Nephron progenitor cell (in vitro differentiated cells): ENCODE measurements at regions not wholly inside any gene's neighbourhood (a gene's known extent, or its start where the extent isn't known, plus 50 kb on each side); places are given as distances from the start of the nearest gene placed in this dataset.

Experiments used
- DNase-seq: peaks from one replicate; pipeline ENCODE4 v3.0.0; 2021
- H3K27ac Mint-ChIP-seq: 2 replicates; pipeline ENCODE4 v1.8.0; 2021; ENCODE audit warnings: mild to moderate bottlenecking, moderate library complexity, mixed read lengths
- H3K27me3 Mint-ChIP-seq: 2 replicates; pipeline ENCODE4 v1.8.0; 2021; ENCODE audit warnings: mild to moderate bottlenecking, low read depth, mixed read lengths; ENCODE audit not compliant: poor library complexity
- H3K36me3 Mint-ChIP-seq: 2 replicates; pipeline ENCODE4 v1.8.0; 2021; ENCODE audit warnings: low read depth, mixed read lengths
- H3K4me1 Mint-ChIP-seq: 2 replicates; pipeline ENCODE4 v1.8.0; 2021; ENCODE audit warnings: mixed read lengths
- H3K4me3 Mint-ChIP-seq: 2 replicates; pipeline ENCODE4 v1.8.0; 2021; ENCODE audit warnings: mild to moderate bottlenecking, moderate library complexity, mixed read lengths
- H3K9me3 Mint-ChIP-seq: 2 replicates; pipeline ENCODE4 v1.8.0; 2021; ENCODE audit warnings: mild to moderate bottlenecking, moderate library complexity, mixed read lengths
- TF ChIP-seq, protein P1 (sequence below): fragments of 200-600 bp; sonication (generic); IDR thresholded peaks from 2 replicates; pipeline ENCODE4 v1.5.0; 2021; ENCODE audit warnings: antibody characterized with exemption

DNA sequence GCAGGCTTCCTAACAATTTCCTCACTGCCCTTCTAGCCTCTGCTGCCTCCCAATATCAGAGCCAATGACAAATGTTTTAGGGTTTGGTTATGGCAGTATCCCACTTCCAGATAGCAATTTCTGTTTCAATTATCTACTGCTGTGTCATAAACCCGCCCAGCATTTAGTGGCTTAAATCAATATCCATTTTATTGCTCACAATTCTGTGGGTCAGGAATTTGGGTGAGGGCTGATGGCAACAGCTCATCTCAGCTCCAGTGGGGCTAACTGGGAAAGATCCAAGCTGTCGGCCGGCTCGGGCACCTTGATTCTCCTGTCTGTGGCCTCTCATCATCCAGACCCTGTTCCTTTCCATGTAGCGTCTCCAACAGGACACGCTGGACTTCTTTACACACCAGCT is 85.3 kb upstream of the GOLGA8J start:
- no peaks in the 10 kb centered on the region for H3K36me3 Mint-ChIP-seq
- H3K9me3 Mint-ChIP-seq, result peaks cover 11% of the 10 kb centered on the region
- no peak overlapping the region for H3K27ac Mint-ChIP-seq
- no peak overlapping the region for H3K4me3 Mint-ChIP-seq
- H3K27me3 Mint-ChIP-seq, result peaks cover 3% of the 10 kb centered on the region
- DNase-seq, result no peak
- TF ChIP-seq, protein P1, sequence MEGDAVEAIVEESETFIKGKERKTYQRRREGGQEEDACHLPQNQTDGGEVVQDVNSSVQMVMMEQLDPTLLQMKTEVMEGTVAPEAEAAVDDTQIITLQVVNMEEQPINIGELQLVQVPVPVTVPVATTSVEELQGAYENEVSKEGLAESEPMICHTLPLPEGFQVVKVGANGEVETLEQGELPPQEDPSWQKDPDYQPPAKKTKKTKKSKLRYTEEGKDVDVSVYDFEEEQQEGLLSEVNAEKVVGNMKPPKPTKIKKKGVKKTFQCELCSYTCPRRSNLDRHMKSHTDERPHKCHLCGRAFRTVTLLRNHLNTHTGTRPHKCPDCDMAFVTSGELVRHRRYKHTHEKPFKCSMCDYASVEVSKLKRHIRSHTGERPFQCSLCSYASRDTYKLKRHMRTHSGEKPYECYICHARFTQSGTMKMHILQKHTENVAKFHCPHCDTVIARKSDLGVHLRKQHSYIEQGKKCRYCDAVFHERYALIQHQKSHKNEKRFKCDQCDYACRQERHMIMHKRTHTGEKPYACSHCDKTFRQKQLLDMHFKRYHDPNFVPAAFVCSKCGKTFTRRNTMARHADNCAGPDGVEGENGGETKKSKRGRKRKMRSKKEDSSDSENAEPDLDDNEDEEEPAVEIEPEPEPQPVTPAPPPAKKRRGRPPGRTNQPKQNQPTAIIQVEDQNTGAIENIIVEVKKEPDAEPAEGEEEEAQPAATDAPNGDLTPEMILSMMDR, result no peak
- H3K4me1 Mint-ChIP-seq, result no peaks in the 10 kb centered on the region

DNA sequence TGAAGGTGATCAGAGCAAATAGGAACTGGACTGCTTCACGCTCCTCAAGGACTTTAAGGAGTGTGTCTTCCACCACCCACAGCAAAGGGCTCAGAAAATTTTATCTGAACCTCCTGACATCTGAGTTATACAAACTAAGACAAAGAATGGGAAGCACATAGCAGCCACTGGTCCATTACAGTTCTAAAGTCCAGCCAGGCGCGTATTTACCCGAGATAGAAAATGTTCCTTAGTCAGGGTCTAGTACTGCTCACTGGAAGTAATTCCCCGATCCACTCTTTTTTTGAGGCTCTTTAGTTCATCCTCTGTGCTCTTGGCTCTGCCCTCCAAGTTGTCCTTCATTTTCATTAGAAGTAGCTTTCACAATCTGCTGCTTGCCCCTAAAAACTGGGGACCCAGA is 88.5 kb upstream of the GOLGA8J start:
- peaks cover 3% of the 10 kb centered on the region for H3K27me3 Mint-ChIP-seq
- H3K4me3 Mint-ChIP-seq, result no peak overlapping the region
- no peak for DNase-seq
- peaks cover 5% of the 10 kb centered on the region for H3K4me1 Mint-ChIP-seq
- TF ChIP-seq, protein P1, result no peak
- H3K36me3 Mint-ChIP-seq, result no peaks in the 10 kb centered on the region
- no peak overlapping the region for H3K27ac Mint-ChIP-seq
- H3K9me3 Mint-ChIP-seq, result no peaks in the 10 kb centered on the region

DNA sequence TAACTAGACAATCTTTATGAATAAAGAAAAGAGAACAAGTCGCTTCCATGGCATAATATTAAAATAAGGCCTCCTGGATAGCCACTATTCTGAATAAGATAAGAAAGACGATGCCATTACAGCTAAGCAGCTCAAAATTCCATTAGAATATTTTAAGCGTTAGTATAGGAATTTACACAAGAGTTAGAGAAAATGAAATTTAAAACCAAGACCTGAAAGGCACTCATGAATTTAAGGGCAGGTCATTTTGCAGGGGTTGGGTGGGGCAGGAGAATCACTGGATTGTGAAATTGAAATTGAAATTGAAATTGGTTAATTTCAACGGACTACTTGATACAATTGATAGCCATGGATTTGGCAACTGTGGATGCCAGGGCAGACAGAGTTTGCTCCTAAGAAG is 91.8 kb upstream of the GOLGA8J start:
- DNase-seq, result no peak
- Mint-ChIP-seq H3K4me1 (peaks cover 5% of the 10 kb centered on the region), H3K4me3 (no peak overlapping the region), H3K27me3 (peaks cover 12% of the 10 kb centered on the region), H3K27ac (no peak overlapping the region), H3K36me3 (no peaks in the 10 kb centered on the region), H3K9me3 (no peaks in the 10 kb centered on the region)
- TF ChIP-seq, protein P1, result no peak

DNA sequence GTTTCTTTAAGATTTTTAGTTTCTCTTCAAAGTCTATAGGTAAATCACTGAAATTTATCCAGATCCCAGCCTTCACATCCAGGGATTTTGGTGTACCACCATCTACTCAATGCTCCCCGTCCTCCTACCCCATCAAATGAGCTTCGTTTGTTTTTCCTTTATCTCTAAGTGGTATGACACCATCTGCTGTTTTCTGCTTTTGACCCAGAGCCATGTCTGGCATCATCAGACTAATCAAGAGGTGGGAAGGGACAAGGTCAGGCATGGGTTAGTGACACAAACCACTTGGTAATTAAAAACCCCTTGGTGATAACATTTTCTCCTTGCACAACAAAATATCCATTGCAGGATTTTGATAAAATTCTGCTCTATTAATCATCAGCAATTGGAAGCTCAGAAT is 92.7 kb upstream of the GOLGA8J start:
- peaks cover 5% of the 10 kb centered on the region for H3K4me1 Mint-ChIP-seq
- peaks cover 19% of the 10 kb centered on the region for H3K27me3 Mint-ChIP-seq
- H3K9me3 Mint-ChIP-seq, result no peaks in the 10 kb centered on the region
- no peaks in the 10 kb centered on the region for H3K36me3 Mint-ChIP-seq
- TF ChIP-seq, protein P1, result no peak
- no peak overlapping the region for H3K27ac Mint-ChIP-seq
- no peak overlapping the region for H3K4me3 Mint-ChIP-seq
- DNase-seq, result no peak

DNA sequence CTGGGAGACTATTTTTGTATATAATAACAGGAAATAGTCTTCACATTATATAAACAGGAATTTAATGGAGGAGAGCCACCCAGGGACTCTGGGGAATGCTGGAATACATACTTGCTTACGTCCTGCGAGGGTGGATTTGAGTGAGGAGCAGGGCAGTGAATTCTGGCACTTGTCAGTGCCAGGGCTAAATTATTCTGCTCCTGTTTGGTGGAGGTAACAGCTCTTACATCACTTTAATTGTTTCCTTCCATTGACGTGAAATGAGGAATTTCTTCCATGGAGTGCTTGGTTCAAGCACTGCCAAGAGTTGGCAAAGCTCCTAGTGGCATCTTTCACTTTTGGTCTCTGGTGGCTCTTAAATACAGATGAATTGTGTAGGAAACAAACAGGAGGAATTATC is 94.1 kb upstream of the GOLGA8J start:
- H3K27ac Mint-ChIP-seq, result no peak overlapping the region
- H3K27me3 Mint-ChIP-seq, result peaks cover 24% of the 10 kb centered on the region
- DNase-seq, result no peak
- peaks cover 5% of the 10 kb centered on the region for H3K4me1 Mint-ChIP-seq
- no peak overlapping the region for H3K4me3 Mint-ChIP-seq
- no peaks in the 10 kb centered on the region for H3K9me3 Mint-ChIP-seq
- TF ChIP-seq, protein P1, result no peak
- H3K36me3 Mint-ChIP-seq, result no peaks in the 10 kb centered on the region

DNA sequence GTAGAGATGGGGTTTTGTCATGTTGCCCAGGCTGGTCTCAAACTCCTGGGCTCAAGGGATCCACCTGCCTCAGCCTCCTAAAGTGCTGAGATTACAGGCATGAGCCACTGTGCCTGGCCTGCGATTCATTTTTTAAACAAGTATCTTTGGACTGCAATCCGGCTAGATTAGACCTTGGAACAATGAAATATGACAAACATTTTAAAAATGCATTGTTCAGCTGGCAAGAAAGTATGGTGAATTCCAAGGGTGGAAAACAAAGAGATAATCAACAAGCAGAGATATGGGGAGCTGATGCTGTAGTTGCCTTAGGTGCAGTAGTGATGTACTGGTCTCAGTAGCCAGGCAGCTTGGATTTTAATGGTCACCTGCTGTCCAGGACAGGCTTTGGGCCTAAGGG is 95.8 kb upstream of the GOLGA8J start:
- no peak overlapping the region for H3K4me3 Mint-ChIP-seq
- H3K4me1 Mint-ChIP-seq, result peaks cover 5% of the 10 kb centered on the region
- H3K27me3 Mint-ChIP-seq, result peaks cover 30% of the 10 kb centered on the region
- no peak for DNase-seq
- TF ChIP-seq, protein P1, result no peak
- no peaks in the 10 kb centered on the region for H3K36me3 Mint-ChIP-seq
- no peak overlapping the region for H3K27ac Mint-ChIP-seq
- H3K9me3 Mint-ChIP-seq, result no peaks in the 10 kb centered on the region
